ENCODE measurements at regions not wholly inside any gene's neighbourhood (a gene's known extent, or its start where the extent isn't known, plus 50 kb on each side); places are given as distances from the start of the nearest gene placed in this dataset.

DNA sequence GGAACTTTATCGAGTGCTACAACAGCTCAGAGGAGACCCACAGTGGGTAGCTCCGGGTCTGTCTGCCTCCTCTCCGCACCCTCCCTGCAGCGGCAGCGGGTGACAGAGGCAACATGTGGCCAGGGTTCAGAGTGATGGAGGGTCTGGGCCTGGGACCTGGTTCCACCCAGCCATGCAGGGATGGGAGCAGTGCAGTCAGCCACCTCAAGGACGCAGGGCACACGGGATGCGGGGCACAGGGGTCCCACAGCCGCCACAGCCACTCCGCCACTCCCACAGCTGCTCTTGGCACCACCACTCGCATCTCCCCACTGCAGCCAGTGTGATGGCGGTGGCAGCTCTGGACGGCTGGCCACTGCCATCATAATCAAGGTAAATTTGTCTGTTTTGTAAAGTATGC, 892.9 kb downstream of the OLFM4 start:
- TF ChIP-seq CTCF (conservative IDR thresholded peaks at IDR 0.05) (no peak), ZFX (IDR thresholded peaks at IDR 0.05) (no peak)
